ENCODE measurements at regions not wholly inside any gene's neighbourhood (a gene's known extent, or its start where the extent isn't known, plus 50 kb on each side); places are given as distances from the start of the nearest gene placed in this dataset.

GRCh38 chr13:65638572-65639168, 1591.5 kb downstream of the PCDH9 start:
- H3K27ac ChIP-seq, result no peak overlapping the region
- TF ChIP-seq CTCF (conservative IDR thresholded peaks at IDR 0.05), result peak; percentile 81

GRCh38 chr13:65633806-65634205, 1596.3 kb downstream of the PCDH9 start:
- no peak for TF ChIP-seq CTCF (conservative IDR thresholded peaks at IDR 0.05)

GRCh38 chr13:65631078-65631477, 1599.1 kb downstream of the PCDH9 start:
- H3K27ac ChIP-seq, result no peak overlapping the region
- no peak for TF ChIP-seq CTCF (conservative IDR thresholded peaks at IDR 0.05)

More at GRCh38 chr13:65633806-65634205, 1596.3 kb downstream of the PCDH9 start:
- H3K27ac ChIP-seq, result no peak overlapping the region

GRCh38 chr13:65629926-65630325, 1600.2 kb downstream of the PCDH9 start:
- no peak overlapping the region for H3K27ac ChIP-seq
- no peak for TF ChIP-seq CTCF (conservative IDR thresholded peaks at IDR 0.05)

- no peak for TF ChIP-seq CTCF (conservative IDR thresholded peaks at IDR 0.05)
- H3K27ac ChIP-seq, result no peak overlapping the region
Observed at GRCh38 chr13:65623148-65623547, 1607.0 kb downstream of the PCDH9 start.

- H3K27ac ChIP-seq, result no peak overlapping the region
- no peak for TF ChIP-seq CTCF (conservative IDR thresholded peaks at IDR 0.05)
Observed at GRCh38 chr13:65615506-65615905, 1614.6 kb downstream of the PCDH9 start.

GRCh38 chr13:65613004-65613403, 1617.1 kb downstream of the PCDH9 start:
- H3K27ac ChIP-seq, result no peak overlapping the region
- TF ChIP-seq CTCF (conservative IDR thresholded peaks at IDR 0.05), result no peak; the same call in 1 of the 2 replicates
